Epithelial cell of esophagus (primary cell): ENCODE measurements at regions not wholly inside any gene's neighbourhood (a gene's known extent, or its start where the extent isn't known, plus 50 kb on each side); places are given as distances from the start of the nearest gene placed in this dataset.

Experiments
- DNase-seq: peaks from one replicate; pipeline ENCODE4 v3.0.0; 2010; ENCODE audit warnings: low read depth
- H3K4me3 ChIP-seq: 2 replicates; pipeline ENCODE4 v1.5.1; 2011; ENCODE audit warnings: mild to moderate bottlenecking, low read length, control low read depth
- TF ChIP-seq, protein P1 (sequence below): IDR thresholded peaks from 2 replicates; pipeline ENCODE4 v1.5.1; 2011; ENCODE audit warnings: low read depth, mild to moderate bottlenecking, low read length, control low read depth, inconsistent platforms; ENCODE audit not compliant: insufficient read depth; ENCODE audit errors: missing control alignments

DNA sequence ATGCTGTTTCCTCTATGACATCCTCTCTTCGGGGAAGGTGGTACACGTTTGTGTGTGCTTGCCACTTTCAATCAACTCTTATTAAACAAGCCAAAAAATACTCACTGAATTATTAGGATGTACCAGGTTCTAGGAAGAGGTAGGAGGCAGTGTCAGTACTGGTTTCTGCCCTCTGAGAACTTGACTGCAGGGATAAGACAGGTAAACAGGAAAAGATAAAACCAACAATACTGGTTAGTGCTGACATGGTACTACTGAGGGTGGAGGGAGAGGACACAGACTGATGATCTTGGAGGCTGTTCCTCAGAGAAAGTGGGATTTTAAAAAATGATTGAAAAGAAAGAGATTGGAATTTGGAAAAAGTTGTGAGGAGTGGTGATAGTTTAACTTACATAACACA lies 295.2 kb upstream of the PWP1 start:
- no peak overlapping the region for H3K4me3 ChIP-seq
- TF ChIP-seq, protein P1, sequence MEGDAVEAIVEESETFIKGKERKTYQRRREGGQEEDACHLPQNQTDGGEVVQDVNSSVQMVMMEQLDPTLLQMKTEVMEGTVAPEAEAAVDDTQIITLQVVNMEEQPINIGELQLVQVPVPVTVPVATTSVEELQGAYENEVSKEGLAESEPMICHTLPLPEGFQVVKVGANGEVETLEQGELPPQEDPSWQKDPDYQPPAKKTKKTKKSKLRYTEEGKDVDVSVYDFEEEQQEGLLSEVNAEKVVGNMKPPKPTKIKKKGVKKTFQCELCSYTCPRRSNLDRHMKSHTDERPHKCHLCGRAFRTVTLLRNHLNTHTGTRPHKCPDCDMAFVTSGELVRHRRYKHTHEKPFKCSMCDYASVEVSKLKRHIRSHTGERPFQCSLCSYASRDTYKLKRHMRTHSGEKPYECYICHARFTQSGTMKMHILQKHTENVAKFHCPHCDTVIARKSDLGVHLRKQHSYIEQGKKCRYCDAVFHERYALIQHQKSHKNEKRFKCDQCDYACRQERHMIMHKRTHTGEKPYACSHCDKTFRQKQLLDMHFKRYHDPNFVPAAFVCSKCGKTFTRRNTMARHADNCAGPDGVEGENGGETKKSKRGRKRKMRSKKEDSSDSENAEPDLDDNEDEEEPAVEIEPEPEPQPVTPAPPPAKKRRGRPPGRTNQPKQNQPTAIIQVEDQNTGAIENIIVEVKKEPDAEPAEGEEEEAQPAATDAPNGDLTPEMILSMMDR: no peak
- no peak for DNase-seq

DNA sequence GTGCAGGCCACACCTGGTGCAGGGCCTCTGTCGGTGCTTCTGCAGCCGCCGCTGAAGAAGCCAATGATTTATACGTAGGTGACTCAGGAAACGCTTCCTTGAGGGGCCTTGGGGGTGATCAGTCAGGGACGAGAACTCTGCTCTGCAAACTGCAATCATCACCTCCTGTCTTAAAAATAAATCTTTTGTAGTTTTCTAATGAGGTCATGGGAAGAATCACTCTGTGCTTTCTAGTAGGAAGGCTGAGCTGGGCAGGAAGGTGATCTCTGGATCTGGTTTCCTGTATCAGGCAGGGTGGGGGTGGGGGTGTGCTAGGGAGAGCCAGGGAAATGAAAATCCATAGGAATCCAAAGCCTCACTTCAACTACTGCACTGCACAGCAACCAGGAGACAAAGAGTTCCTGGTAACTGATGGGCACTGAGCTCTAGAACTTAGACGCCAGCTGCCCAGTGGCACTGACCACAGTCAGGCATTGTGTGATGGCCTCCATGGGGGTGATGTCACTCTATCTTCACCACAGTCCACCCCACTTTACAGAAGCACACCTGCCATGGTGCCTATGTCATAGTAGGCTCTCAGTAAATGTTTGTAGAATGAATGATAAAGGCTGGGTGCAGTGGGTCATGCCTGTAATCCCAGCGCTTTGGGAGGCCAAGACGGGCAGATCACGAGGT lies 292.4 kb upstream of the PWP1 start:
- DNase-seq: peak; percentile 60
- H3K4me3 ChIP-seq: no peak overlapping the region
- TF ChIP-seq, protein P1: no peak

DNA sequence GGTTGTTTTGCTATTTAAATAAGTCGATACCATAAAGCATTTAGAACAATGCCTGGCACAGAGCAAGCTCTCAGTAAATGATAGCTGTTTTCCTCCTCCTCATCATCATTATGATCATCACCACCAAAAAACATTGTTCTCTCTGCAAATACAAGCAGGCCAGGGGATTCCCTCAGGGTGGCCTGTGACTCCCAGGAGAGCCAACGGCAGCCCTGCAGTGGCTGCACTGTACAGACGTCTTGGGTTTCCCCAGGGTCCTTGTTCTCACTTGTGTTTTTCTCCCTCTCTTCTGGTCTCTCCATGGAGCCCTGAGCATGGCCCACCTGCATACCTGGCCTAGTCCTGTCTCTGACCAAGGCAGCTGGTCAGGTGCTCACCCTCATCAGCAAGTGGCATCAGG lies 290.9 kb upstream of the PWP1 start:
- TF ChIP-seq, protein P1: no peak
- H3K4me3 ChIP-seq: no peak overlapping the region
- DNase-seq: no peak

DNA sequence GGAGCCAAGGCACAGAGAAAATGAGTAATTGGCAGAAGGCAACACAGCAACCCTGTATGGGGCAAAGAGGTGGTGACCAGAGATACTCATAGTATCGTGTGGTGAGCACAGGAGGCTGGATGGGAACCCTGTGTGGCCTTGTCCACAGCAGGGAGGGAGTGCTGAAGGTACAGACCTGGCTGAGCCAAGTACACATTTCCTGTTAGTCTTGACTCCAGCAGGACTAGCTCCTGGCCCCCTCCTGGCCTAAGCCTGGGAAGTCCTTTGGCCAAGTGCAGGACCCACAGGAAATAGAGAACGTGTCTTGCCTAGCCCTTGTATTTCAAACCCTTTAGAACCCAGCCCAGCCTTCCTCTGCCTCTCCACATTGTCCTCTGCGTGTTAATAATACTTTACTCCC lies 289.8 kb upstream of the PWP1 start:
- DNase-seq: no peak

DNA sequence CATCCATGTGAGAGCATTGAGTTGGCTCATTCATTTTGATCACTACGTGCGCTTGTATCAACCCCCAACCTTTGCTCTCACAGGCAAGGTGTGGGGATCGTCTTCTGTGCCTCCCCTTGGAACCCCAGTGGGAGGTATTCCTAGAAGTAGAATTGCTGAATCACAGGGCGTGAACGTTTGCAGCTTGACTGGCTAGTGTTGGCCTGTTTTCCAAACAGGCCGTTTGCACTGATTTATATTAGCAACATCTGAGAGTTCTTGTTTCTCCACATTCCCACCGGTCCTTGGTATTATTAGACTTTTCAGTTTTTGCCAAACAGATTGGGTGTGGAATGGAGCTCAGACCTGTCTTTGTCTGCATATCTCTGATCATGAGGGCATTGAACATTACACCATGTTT lies 288.6 kb upstream of the PWP1 start:
- TF ChIP-seq, protein P1: no peak
- DNase-seq: peak; percentile 90

More for the DNA sequence above, 289.8 kb upstream of the PWP1 start:
- TF ChIP-seq, protein P1: no peak
- H3K4me3 ChIP-seq: no peak overlapping the region

DNA sequence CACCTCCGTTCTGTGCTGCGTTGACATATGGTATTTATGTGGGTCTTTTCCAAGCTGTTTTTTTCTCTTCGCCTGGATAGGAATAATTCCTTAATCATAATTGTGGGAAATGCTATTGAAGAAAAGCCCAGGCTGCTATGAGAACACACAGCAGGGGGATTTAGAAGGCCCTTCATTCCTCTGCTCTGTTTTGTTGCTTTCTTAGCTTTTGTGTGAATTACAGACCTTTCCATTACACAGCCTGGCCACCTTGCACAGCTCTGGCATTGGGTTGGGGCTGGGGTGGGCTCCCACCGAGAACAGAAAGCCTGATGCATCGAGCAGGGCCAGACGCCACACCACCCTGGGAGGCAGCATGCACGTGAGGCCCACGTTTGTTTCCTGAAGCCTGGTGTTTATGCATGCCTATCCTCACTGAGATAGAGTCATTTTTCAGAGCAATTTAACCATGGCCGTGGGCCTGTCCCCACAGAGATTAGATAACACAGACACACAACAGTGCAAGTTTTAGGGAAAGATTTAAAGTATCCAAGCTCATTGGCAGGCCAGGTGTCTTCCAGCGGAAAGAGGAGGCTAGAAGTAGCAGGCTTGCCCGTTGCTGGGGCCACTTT lies 287.6 kb upstream of the PWP1 start:
- no peak overlapping the region for H3K4me3 ChIP-seq
- TF ChIP-seq, protein P1: no peak
- DNase-seq: no peak

More for the DNA sequence above, 288.6 kb upstream of the PWP1 start:
- no peak overlapping the region for H3K4me3 ChIP-seq

DNA sequence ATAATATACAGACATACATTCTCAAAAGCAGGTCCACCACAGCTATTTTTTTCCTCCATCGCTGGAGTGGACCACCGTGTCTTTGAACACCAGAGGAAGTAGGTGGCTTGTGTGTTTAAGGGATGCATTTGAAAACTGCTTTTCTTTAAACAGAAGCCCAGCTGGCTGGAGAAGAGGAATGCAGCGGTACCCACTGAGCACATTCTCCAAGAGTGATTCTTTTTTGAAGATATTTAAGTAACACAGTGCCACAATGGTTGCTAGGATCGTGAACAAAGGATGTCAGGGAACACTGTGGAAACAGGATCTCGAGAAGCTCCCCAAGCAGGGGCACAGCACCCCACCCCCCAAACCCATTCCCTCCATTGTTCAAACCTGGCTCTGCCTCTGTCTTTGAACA lies 286.6 kb upstream of the PWP1 start:
- H3K4me3 ChIP-seq: no peak overlapping the region
- DNase-seq: no peak
- TF ChIP-seq, protein P1: no peak
